ENCODE measurements at regions not wholly inside any gene's neighbourhood (a gene's known extent, or its start where the extent isn't known, plus 50 kb on each side); places are given as distances from the start of the nearest gene placed in this dataset.

DNA sequence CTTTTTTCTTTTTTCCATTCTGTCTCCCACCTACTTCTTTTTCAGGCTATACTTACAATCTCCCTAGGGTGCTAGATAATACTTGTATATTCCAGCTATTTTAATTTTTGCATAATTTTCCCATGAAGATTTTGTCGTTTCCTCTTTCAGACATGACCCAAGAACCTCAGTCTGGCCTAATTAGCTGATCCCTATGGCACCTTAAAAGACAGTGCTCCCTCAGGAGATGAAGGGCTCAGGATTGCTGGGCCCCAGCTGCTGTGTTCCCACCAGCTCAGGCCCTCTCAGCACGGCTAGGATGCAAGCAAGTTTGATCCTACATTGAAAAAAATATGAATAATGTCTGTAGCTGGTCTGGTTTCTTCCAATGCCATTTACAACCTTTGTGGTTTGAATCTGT, 55.0 kb upstream of the RGS5 start:
- DNase-seq (ENCODE audit: low read depth in 2 of 2): no peak

DNA sequence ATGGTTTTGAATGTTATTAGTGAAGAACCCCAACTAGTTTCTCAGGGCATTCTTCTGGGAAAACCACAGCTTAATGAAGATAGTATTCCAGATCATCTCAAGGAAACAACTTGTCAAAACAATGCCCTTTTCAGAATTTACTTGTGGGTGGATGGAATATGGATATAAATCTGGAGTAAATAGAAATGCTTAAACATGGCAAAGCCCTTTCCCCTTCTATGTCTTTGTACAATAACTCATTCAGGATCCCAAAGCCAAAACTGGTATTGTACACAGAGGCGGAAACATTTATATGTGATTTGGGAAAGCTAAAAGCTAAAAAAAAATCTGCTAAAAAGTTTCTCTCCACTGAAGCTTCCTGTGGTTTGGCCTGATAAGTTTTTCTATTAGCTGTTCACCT, 55.5 kb upstream of the RGS5 start:
- DNase-seq (ENCODE audit: low read depth in 2 of 2): peak in 1 of 2 donors; percentile 7

DNA sequence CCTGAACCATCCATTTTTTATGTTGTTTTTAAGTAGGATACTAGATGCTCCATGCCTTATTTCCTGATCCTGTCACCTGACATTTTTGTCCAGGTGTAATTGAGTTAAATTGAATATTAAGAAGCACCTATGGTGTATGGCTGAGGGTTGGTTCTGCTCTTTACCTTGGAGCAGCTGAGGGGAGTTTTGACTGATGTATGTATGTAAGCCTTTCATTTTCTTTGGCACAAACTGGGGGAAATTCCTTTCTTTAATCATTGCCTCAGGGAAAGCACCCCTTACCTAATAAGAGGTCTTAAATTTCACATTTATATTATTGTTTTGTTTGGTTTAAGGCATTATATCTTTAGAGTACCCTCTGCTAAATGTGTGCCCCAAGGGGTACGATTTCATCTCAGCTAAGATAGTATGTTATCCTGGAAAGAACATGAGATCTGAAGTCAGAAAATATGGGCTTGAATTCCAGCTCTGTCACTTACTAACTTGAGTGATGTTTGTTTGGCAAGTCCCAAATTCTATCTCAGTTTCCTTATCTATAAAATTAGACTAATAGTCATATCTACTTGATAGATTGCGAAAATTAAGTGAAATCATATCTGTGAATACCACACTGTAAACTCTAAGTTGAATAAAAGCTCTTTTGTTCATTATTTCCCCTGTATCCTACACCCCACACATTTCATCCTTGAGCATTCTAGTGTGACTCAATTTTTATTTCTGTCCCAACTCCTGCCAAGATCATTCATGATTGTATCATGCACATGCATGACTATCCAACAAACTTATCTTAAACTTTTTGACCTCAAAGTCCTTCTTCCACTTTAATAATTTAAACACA, 57.7 kb upstream of the NUF2 start:
- DNase-seq (ENCODE audit: low read depth in 2 of 2): no peak

DNA sequence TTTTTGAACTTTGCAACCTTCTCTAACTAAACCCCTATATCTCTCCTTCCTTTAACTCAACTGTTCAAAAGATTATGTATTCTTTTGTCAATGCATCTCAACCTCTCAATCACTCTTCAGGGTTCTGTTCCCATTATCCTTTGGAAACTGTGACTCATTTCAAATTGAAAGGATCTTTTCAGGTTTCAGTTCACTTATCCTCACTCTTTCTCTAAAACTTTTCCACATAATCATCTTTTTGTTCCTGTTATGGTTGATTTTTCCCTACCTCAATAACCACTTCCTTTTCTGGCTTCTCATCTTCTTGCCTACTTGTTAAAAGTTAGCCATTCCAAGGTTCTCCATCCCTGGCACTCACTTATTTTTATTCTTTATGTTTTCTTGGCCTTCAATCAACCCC, 56.2 kb upstream of the NUF2 start:
- DNase-seq (ENCODE audit: low read depth in 2 of 2): no peak

DNA sequence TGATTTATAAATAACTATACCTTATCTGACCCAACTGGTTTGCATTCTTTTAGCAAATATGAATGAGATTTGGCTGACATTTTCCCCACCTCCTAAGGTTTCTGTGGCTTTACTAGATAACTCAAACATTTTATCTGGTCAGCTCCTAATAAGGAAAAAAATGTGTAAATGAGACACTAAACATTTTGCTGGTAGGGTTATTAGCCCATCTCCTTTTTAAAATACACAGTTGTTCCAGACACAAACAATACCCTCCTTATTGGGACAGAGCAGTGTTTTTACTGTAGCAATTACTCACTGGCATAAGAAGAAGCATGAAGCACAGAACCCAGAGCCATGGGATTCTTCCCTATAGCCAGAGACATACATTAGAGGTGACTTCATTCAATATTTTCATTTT, 53.8 kb upstream of the NUF2 start:
- no peak for DNase-seq (ENCODE audit: low read depth in 2 of 2)

DNA sequence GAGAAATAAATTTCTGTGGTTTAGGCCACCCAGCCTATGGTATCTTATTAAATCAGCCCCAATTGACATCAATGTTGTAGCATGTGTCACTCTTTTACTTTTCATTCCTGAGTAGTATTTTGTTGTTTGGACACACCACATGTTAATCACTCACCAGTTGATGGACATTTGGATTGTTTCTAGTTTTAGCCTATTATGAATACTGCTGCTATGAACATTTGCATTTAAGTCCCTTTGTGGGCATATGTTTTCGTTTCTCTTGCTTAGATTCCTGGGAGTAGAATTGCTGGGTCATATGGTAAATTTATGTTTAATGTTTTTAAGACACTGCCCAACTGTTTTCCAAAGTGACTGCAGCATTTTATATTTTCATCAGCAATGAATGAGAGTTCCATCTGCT, 50.2 kb upstream of the NUF2 start:
- DNase-seq (ENCODE audit: low read depth in 2 of 2): no peak
